HL-60 (cell line): ENCODE measurements at regions not wholly inside any gene's neighbourhood (a gene's known extent, or its start where the extent isn't known, plus 50 kb on each side); places are given as distances from the start of the nearest gene placed in this dataset.
"Not testable (repeated sequence)": the region's sequence is repeated elsewhere in the genome, so short reads cannot be mapped to it uniquely, and the experiment has no call there.

ENCODE experiments used
- CTCF ChIP-seq: IDR thresholded peaks from one replicate; pipeline ENCODE4 v1.5.1; 2011; ENCODE audit warnings: low read length, control low read depth, inconsistent platforms; ENCODE audit not compliant: insufficient read depth
- GABPA ChIP-seq: IDR thresholded peaks from 2 replicates; pipeline ENCODE4 v1.6.1; 2012; ENCODE audit warnings: low read depth
- POLR2AphosphoS5 ChIP-seq: IDR thresholded peaks from 2 replicates; pipeline ENCODE4 v1.6.1; 2012; ENCODE audit warnings: low read depth

GRCh38 chr3:18976102-18976501 lies 172.2 kb upstream of the KCNH8 start:
- not testable (repeated sequence) for TF ChIP-seq CTCF, POLR2AphosphoS5, GABPA
